Pancreas (tissue), 10 donors: ENCODE measurements at regions not wholly inside any gene's neighbourhood (a gene's known extent, or its start where the extent isn't known, plus 50 kb on each side); places are given as distances from the start of the nearest gene placed in this dataset.

Experiments
- ATAC-seq, 4 donors: fragments of 200-7000 bp; cut with Tn5 transposase; one replicate each; pipeline versions ENCODE4 v1.8.0 to v1.9.1; 2020; ENCODE audit warnings: mild to moderate bottlenecking in 4 of 4, moderate library complexity in 4 of 4
- DNase-seq, 6 donors: peaks; one replicate each; pipeline ENCODE4 v3.0.0-alpha.2; 2020
- FAIRE-seq: peaks from 2 replicates; lab custom pipeline; 2012; peaks lifted over from hg19 to GRCh38; lab: Jason Lieb, UNC
- H3K27ac ChIP-seq, 4 donors: fragments of 200-600 bp; sonication (generic); 1 replicate in 3 of 4; 2 replicates in 1 of 4; pipeline versions ENCODE4 v1.5.0 to v1.8.0; 2020
- H3K27me3 ChIP-seq, 4 donors: fragments of 200-600 bp; one replicate each; pipeline ENCODE4 v1.8.0; 2021
- H3K36me3 ChIP-seq, 3 donors: fragments of 200-600 bp; sonication (generic) in 1 of 3; one replicate each; pipeline versions ENCODE4 v1.5.0 to v1.8.0; 2020 to 2021
- H3K4me1 ChIP-seq, 3 donors: fragments of 200-600 bp; one replicate each; pipeline ENCODE4 v1.8.0; 2021
- H3K4me3 ChIP-seq, 4 donors: fragments of 200-600 bp; sonication (generic) in 2 of 4; one replicate each; pipeline versions ENCODE4 v1.5.0 to v1.8.0; 2020 to 2021
- H3K9me3 ChIP-seq, 4 donors: fragments of 200-600 bp; one replicate each; pipeline ENCODE4 v1.8.0; 2021
- CTCF ChIP-seq, 4 donors: fragments of 200-600 bp; sonication (generic) in 3 of 4; IDR thresholded peaks; one replicate each; pipeline versions ENCODE4 v1.5.0 to v1.8.0; 2021; ENCODE audit warnings: antibody characterized with exemption in 4 of 4
- WGBS, 2 donors: extraction: QIAGEN DNeasy Blood & Tissue Kit; methylation state at CpG; one replicate each; pipeline ENCODE4 v1.1.7; 2013; 5-methylcytosine and 5-hydroxymethylcytosine counted together
- intact Hi-C, 3 donors: fragments of 100-400 bp; cut with DNase I; formaldehyde crosslinking; loops; one replicate each; pipeline versions ENCODE4 v1.11.1 to v1.14.2; 2022
- donor health status: healthy with polysubstance abuse.
- donor health status: DM: no; HTN: no; CAD: no; lungs with moderate emphysema.
- donor health status: DM: no; HTN: no; CAD: no.
- donor health status: control.
- donor health status: control.
- donor health status: Bipolar disorder and iron deficiency.
- donor health status: DM: yes; HTN: yes; CAD: no.
- donor health status: DM: no; HTN: no; CAD: no.
- donor health status: DM: no; HTN: no; CAD: no.
- donor health status: DM: yes; HTN: yes; CAD: no.

GRCh38 chr6:148177589-148178233 lies 164.9 kb upstream of the SASH1 start:
- FAIRE-seq (peak; percentile 51), DNase-seq (peak in 5 of 6 donors; percentile 25 to 88 (median 67)), ATAC-seq (peak; percentile 60 to 74 (median 67))
- intact Hi-C loops = loop anchor here in 1 of 3 donors (5.0 kb wide), 1 partner anchor 285 kb away; no protein-coding TSS in a partner anchor
- H3K4me3 ChIP-seq = no peak overlapping the region
- H3K4me1 ChIP-seq = no peaks in the 10 kb centered on the region
- no peaks in the 10 kb centered on the region for H3K9me3 ChIP-seq
- no peak overlapping the region for H3K27ac ChIP-seq
- WGBS, 2 donors = 54 to 65% methylated on average over 10 of the region's 10 CpGs
- no peaks in the 10 kb centered on the region for H3K36me3 ChIP-seq
- peak; percentile 64 to 74 (median 69) for TF ChIP-seq CTCF (IDR thresholded peaks at IDR 0.05)
- H3K27me3 ChIP-seq = no peaks in the 10 kb centered on the region

- Histone ChIP-seq H3K27ac (no peak overlapping the region), H3K36me3 (no peaks in the 10 kb centered on the region), H3K27me3 (no peaks in the 10 kb centered on the region), H3K4me3 (no peak overlapping the region), H3K4me1 (no peaks in the 10 kb centered on the region), H3K9me3 (no peaks in the 10 kb centered on the region)
- TF ChIP-seq CTCF (IDR thresholded peaks at IDR 0.05) = peak in 1 of 4 donors; percentile 22
- DNase-seq (no peak), ATAC-seq (no peak), FAIRE-seq (no peak)
- intact Hi-C loops = loop anchor here in 2 of 3 donors (5.0 to 10.0 kb wide), 2 partner anchors 65 to 283 kb away; no protein-coding TSS in a partner anchor
- 76 to 85% methylated on average over 1 of the region's 1 CpG for WGBS, 2 donors
Measured at GRCh38 chr6:148179786-148180185, 162.9 kb upstream of the SASH1 start.

GRCh38 chr6:148182378-148182777 lies 160.3 kb upstream of the SASH1 start:
- FAIRE-seq (no peak), ATAC-seq (no peak), DNase-seq (no peak)
- no peaks in the 10 kb centered on the region for H3K27me3 ChIP-seq
- intact Hi-C loops = loop anchor here in 1 of 3 donors (10.0 kb wide), 1 partner anchor 62 kb away; no protein-coding TSS in a partner anchor
- H3K27ac ChIP-seq = no peak overlapping the region
- no peaks in the 10 kb centered on the region for H3K9me3 ChIP-seq
- H3K36me3 ChIP-seq = no peaks in the 10 kb centered on the region
- peaks cover 0 to 3% (median 0%) of the 10 kb centered on the region in 3 donors for H3K4me1 ChIP-seq
- H3K4me3 ChIP-seq = no peak overlapping the region
- no peak for TF ChIP-seq CTCF (IDR thresholded peaks at IDR 0.05)
- 88 to 89% methylated on average over 4 of the region's 4 CpGs for WGBS, 2 donors

- no peak for ATAC-seq
- WGBS, 2 donors = 74 to 92% methylated on average over 2 of the region's 2 CpGs
- intact Hi-C loops = loop anchor here in 1 of 3 donors (10.0 kb wide), 1 partner anchor 61 kb away; no protein-coding TSS in a partner anchor
Measured at GRCh38 chr6:148183776-148184175, 158.9 kb upstream of the SASH1 start.

More at GRCh38 chr6:148183776-148184175, 158.9 kb upstream of the SASH1 start:
- Histone ChIP-seq H3K27me3 (no peaks in the 10 kb centered on the region), H3K4me3 (no peak overlapping the region), H3K9me3 (no peaks in the 10 kb centered on the region), H3K27ac (no peak overlapping the region), H3K4me1 (peaks cover 0 to 3% (median 0%) of the 10 kb centered on the region in 3 donors), H3K36me3 (no peaks in the 10 kb centered on the region)
- no peak for DNase-seq
- FAIRE-seq = no peak
- TF ChIP-seq CTCF (IDR thresholded peaks at IDR 0.05) = no peak
